IPS-20b (cell line): ENCODE measurements at regions not wholly inside any gene's neighbourhood (a gene's known extent, or its start where the extent isn't known, plus 50 kb on each side); places are given as distances from the start of the nearest gene placed in this dataset.

Experiments
- H3K27ac ChIP-seq: one replicate; pipeline ENCODE4 v1.5.1; 2013; ENCODE audit warnings: low read length
- H3K27me3 ChIP-seq: 2 replicates; pipeline ENCODE4 v1.6.1; 2013; ENCODE audit warnings: mild to moderate bottlenecking, low read length, inconsistent platforms; ENCODE audit not compliant: insufficient read depth
- H3K36me3 ChIP-seq: 2 replicates; pipeline ENCODE4 v1.6.1; 2013; ENCODE audit warnings: low read depth, mild to moderate bottlenecking, inconsistent platforms, low read length, moderate library complexity; ENCODE audit not compliant: insufficient read depth
- H3K4me1 ChIP-seq: 2 replicates; pipeline ENCODE4 v1.6.1; 2013; ENCODE audit warnings: mild to moderate bottlenecking, control low read depth, inconsistent platforms, low read length, moderate library complexity; ENCODE audit not compliant: insufficient read depth
- H3K4me3 ChIP-seq: 2 replicates; pipeline ENCODE4 v1.5.1; 2013; ENCODE audit warnings: mild to moderate bottlenecking, low read length, inconsistent platforms
- H3K9ac ChIP-seq: 2 replicates; pipeline ENCODE4 v1.6.1; 2013; ENCODE audit warnings: low read depth, mild to moderate bottlenecking, inconsistent platforms, low read length, moderate library complexity
- H3K9me3 ChIP-seq: 2 replicates; pipeline ENCODE4 v1.6.1; 2013; ENCODE audit warnings: mild to moderate bottlenecking, low read depth, low read length, inconsistent platforms; ENCODE audit not compliant: insufficient read depth

DNA sequence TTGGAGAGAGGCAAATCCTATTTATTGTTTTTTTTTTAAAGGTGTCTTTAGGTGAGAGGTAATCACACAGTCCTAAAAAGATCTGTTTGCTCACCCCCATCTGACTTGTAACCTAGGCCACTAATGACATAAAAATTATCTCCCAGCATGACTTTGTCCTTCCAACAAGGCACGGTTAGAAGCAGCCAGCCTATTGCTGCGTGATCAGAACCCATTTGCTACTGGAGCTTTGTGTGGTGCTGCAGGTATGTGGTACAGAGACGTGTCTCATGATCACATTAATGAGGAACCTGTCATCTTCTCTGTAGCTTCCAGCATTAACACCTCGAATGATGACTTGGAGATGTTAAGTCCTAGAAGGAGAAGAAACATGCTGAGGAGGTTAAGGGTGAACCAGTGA, 555.8 kb upstream of the TLE4 start:
- H3K4me1 ChIP-seq: no peaks in the 10 kb centered on the region; the same call in 1 of the 2 replicates
- no peaks in the 10 kb centered on the region for H3K27me3 ChIP-seq
- no peaks in the 10 kb centered on the region for H3K36me3 ChIP-seq
- H3K9ac ChIP-seq: no peak overlapping the region
- no peak overlapping the region for H3K4me3 ChIP-seq
- H3K27ac ChIP-seq: no peak overlapping the region
- no peaks in the 10 kb centered on the region for H3K9me3 ChIP-seq

GRCh38 chr9:79020276-79020675, 551.5 kb upstream of the TLE4 start:
- Histone ChIP-seq H3K9me3 (no peaks in the 10 kb centered on the region), H3K27me3 (no peaks in the 10 kb centered on the region), H3K4me3 (no peak overlapping the region), H3K9ac (no peak overlapping the region), H3K4me1 (peaks cover 4% of the 10 kb centered on the region; the same call in 1 of the 2 replicates), H3K27ac (no peak overlapping the region), H3K36me3 (no peaks in the 10 kb centered on the region)

DNA sequence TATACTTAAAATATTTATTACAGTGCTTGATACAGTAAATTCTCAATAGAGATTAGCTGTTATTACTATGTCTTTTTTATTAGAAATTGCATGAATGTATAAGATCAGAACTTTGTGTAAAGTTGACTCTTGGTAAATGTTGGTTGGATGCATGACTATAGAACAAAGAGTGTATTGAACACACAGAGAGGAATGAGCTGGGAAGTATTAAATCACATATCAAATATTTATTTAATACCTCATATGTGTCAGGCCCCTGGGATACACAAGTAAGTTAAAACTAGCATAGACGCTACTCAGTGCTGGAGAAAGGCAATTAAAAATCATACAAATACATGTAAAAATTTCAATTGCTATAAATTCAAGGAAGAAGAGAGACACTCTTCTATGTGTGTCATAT, 550.7 kb upstream of the TLE4 start:
- H3K27ac ChIP-seq: no peak overlapping the region

DNA sequence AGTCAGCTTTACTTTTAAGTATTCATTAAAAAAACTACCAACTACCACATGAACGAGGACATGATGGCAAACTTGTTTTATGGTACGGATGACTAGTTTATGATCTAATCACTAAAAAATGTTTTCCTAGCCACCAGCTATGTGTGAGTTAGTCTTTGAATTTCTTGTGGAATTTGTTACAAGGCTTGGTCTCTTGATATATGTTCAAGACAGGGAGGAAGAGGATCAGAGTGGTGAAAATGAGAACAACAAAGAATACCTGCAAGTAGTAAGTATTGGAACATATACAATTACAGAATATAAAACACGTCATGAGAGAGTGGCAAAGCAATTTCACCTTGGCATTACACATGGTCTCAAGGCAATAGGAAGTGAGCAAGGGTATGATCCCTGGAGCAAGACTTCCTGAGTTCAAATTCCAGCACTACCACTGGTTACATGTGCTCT, 548.6 kb upstream of the TLE4 start:
- H3K9me3 ChIP-seq: no peaks in the 10 kb centered on the region
- H3K27ac ChIP-seq: no peak overlapping the region

More for the DNA sequence above, 550.7 kb upstream of the TLE4 start:
- peaks cover 4% of the 10 kb centered on the region; the same call in 1 of the 2 replicates for H3K4me1 ChIP-seq
- H3K27me3 ChIP-seq: no peaks in the 10 kb centered on the region
- H3K9ac ChIP-seq: no peak overlapping the region
- H3K36me3 ChIP-seq: no peaks in the 10 kb centered on the region
- no peaks in the 10 kb centered on the region for H3K9me3 ChIP-seq
- H3K4me3 ChIP-seq: no peak overlapping the region

DNA sequence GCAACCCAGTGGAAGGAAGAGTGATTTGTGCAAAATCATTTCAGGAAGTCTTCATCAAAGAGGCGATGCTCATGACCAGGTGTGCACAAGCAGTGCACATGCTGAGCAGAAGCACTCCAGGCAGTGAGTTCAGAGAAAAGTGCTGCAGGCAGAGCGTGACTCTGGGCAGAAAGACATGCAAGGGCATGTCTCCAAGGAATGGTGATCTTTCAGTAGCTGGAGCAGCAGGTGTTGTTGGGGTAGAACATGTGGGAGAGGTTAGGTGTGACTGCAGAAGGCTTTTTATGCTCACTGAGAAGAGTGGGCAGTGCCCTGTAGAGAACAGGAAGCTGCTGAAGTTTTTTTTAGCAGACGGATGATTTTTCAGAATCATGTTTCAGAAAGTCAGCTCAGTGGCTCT, 545.4 kb upstream of the TLE4 start:
- no peak overlapping the region for H3K27ac ChIP-seq

More for the DNA sequence above, 548.6 kb upstream of the TLE4 start:
- no peak overlapping the region for H3K4me3 ChIP-seq
- H3K27me3 ChIP-seq: no peaks in the 10 kb centered on the region
- peaks cover 8% of the 10 kb centered on the region; the same call in 1 of the 2 replicates for H3K4me1 ChIP-seq
- H3K36me3 ChIP-seq: no peaks in the 10 kb centered on the region
- H3K9ac ChIP-seq: no peak overlapping the region

DNA sequence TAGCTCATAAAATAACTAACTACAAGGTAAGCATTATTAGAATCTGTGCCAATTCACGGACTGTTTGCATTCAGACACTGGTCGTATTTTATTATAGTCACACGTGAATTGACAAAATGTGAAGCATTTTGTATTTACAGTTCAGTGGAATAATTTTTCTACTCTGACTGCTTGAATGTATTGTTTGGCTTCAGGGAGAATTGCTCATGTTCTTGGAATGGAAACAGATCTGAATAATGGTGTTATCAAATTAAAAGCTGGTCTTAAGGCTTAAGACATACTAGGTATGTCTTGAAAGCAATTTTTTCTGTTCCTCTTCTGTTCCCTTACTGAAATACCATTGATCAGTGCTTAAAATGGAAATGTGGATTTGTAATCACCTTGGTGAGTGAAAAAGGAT, 543.7 kb upstream of the TLE4 start:
- Histone ChIP-seq H3K27me3 (no peaks in the 10 kb centered on the region), H3K9me3 (no peaks in the 10 kb centered on the region), H3K9ac (no peak overlapping the region), H3K4me3 (no peak overlapping the region), H3K27ac (no peak overlapping the region), H3K4me1 (peaks cover 8% of the 10 kb centered on the region; the same call in 1 of the 2 replicates), H3K36me3 (no peaks in the 10 kb centered on the region)

More for the DNA sequence above, 545.4 kb upstream of the TLE4 start:
- Histone ChIP-seq H3K4me3 (no peak overlapping the region), H3K27me3 (no peaks in the 10 kb centered on the region), H3K9ac (no peak overlapping the region), H3K4me1 (peaks cover 8% of the 10 kb centered on the region; the same call in 1 of the 2 replicates), H3K9me3 (no peaks in the 10 kb centered on the region), H3K36me3 (no peaks in the 10 kb centered on the region)

DNA sequence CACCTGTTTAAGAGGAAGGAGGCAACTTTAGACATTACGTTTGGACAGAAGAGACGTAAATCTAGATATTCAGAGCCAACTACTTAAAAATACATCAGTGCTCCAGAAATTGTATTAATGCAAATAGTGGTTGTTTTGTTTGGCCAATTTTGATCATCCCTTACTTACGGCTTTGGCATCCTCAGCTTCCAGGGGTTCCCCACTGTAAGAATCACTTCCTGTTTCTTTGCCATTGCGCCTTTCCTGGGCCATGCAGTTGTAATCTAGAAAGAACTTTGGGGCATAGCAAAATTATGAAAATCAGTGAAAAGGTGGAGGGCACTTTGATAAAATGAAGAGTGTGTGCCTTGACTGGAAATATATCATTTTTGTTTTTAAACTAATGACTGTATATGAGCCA, 537.2 kb upstream of the TLE4 start:
- no peak overlapping the region for H3K9ac ChIP-seq

GRCh38 chr9:79037338-79037737, 534.4 kb upstream of the TLE4 start:
- Histone ChIP-seq H3K4me3 (no peak overlapping the region), H3K4me1 (peaks cover 7% of the 10 kb centered on the region; the same call in 1 of the 2 replicates), H3K36me3 (no peaks in the 10 kb centered on the region), H3K27me3 (no peaks in the 10 kb centered on the region), H3K9me3 (no peaks in the 10 kb centered on the region; the same call in 1 of the 2 replicates), H3K9ac (no peak overlapping the region), H3K27ac (no peak overlapping the region)

More for the DNA sequence above, 537.2 kb upstream of the TLE4 start:
- peaks cover 7% of the 10 kb centered on the region; the same call in 1 of the 2 replicates for H3K4me1 ChIP-seq
- no peak overlapping the region for H3K27ac ChIP-seq
- no peaks in the 10 kb centered on the region for H3K27me3 ChIP-seq
- no peaks in the 10 kb centered on the region for H3K36me3 ChIP-seq
- no peak overlapping the region for H3K4me3 ChIP-seq
- H3K9me3 ChIP-seq: no peaks in the 10 kb centered on the region; the same call in 1 of the 2 replicates

DNA sequence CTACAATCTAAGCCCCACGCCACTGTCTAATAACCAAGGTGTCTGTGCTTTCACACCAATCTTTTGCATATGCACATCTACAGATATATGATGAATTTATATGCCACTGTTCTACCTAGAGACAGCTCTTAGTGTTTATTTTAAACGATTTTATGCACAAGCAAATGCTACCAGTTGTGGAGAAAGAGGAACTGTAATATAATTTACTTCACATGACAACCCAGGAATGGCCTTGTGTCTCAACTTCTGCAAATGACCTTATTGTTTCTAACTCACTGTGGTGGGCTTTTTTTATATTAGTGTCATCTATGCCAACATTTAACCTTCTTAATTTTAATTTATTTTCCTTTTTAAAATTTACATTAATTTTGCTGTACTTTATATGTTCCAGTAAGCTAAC, 531.1 kb upstream of the TLE4 start:
- H3K27me3 ChIP-seq: no peaks in the 10 kb centered on the region
- peaks cover 10% of the 10 kb centered on the region; the same call in 1 of the 2 replicates for H3K4me1 ChIP-seq
- no peak overlapping the region for H3K9ac ChIP-seq
- no peaks in the 10 kb centered on the region for H3K36me3 ChIP-seq
- H3K27ac ChIP-seq: no peak overlapping the region
- no peak overlapping the region for H3K4me3 ChIP-seq
- H3K9me3 ChIP-seq: no peaks in the 10 kb centered on the region; the same call in 1 of the 2 replicates

DNA sequence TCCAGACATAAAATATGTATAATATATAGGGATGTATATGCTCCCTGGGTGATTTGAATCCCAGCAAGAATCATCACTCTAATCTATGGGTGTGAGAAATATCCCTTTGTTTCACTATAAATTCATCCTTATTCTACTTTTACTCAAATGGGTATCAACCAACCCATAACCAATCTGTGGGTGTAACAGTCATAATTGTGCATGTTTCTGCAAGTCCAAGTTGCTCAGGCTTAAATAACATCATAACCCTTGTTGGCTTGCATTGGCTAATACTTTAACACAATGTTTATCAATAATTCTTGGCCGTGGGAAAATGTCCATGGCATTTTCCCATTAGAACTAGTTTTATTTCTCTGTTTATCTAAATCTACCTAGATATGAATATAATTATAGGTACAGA, 530.5 kb upstream of the TLE4 start:
- Histone ChIP-seq H3K4me1 (peaks cover 10% of the 10 kb centered on the region; the same call in 1 of the 2 replicates), H3K27me3 (no peaks in the 10 kb centered on the region), H3K9ac (no peak overlapping the region), H3K4me3 (no peak overlapping the region), H3K9me3 (no peaks in the 10 kb centered on the region; the same call in 1 of the 2 replicates), H3K36me3 (no peaks in the 10 kb centered on the region), H3K27ac (no peak overlapping the region)

- H3K36me3 ChIP-seq: no peaks in the 10 kb centered on the region
- H3K27ac ChIP-seq: no peak overlapping the region
- H3K9me3 ChIP-seq: no peaks in the 10 kb centered on the region
- H3K9ac ChIP-seq: no peak overlapping the region
- H3K27me3 ChIP-seq: no peaks in the 10 kb centered on the region
- H3K4me3 ChIP-seq: no peak overlapping the region
- H3K4me1 ChIP-seq: 0 out of 2 replicates have a peak, but pooled peaks cover 3% of the 10 kb centered on the region
These were observed 527.8 kb upstream of the TLE4 start for GRCh38 chr9:79043916-79044315.

- Histone ChIP-seq H3K36me3 (no peaks in the 10 kb centered on the region), H3K27ac (no peak overlapping the region), H3K9me3 (no peaks in the 10 kb centered on the region), H3K9ac (no peak overlapping the region), H3K4me1 (0 out of 2 replicates have a peak, but pooled peaks cover 3% of the 10 kb centered on the region), H3K4me3 (no peak overlapping the region), H3K27me3 (no peaks in the 10 kb centered on the region)
These were observed 525.4 kb upstream of the TLE4 start for GRCh38 chr9:79046401-79046800.
